ENCODE measurements at regions not wholly inside any gene's neighbourhood (a gene's known extent, or its start where the extent isn't known, plus 50 kb on each side); places are given as distances from the start of the nearest gene placed in this dataset.

DNA sequence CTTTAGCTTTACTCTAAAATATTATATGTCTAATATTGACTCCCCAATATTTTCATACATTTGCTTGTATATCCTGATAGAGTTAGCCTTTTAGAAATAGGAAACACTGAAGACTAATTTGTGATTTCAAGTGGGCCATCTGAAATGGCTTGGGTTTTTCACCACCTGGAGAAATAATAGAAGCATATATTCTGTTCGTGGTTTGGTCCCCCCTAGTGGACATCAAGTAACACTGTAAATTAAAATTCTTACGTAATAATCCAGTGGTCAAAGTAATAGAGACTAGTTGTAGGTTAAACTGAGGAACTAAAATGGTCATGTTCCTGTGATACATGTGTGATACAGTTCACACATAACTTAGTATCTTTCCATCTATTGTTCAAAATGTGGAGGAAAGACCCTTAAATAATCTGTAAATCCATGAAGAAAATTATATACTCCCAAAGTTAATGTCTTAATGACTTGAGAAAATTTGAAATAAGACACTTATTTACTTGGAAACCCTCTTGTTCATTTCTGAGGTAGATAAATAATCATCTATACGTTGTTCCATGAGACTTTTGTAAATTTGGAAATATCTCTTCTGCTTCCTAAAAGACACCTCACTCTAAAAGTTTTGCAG is 79.8 kb upstream of the SMARCAD1 start:
- TF ChIP-seq ZBTB7A (IDR thresholded peaks at IDR 0.05; ENCODE audit: low read depth) (no peak), CEBPB (IDR thresholded peaks at IDR 0.05) (peak; percentile 85)
